ENCODE measurements at regions not wholly inside any gene's neighbourhood (a gene's known extent, or its start where the extent isn't known, plus 50 kb on each side); places are given as distances from the start of the nearest gene placed in this dataset.

DNA sequence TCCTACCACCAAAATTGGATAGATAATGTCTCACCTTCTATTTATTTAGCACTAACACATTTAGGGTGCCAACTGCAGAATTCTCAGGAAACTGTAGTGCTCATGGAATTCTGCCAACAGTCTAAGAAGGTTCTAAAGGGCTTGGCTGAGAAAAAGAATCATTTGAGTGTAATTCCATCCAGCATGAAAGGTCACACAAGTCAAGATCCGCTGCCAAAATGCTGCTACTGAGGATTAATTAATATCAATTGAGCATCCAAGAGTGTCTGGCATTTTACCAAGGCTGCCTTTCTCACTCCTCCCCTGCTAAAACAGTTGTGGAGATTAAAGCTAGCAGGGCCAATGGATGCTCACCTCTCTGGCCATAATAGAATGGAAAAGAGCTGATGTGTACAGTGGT, 112.7 kb downstream of the FHL5 start (continued):
- TF ChIP-seq, protein P1, sequence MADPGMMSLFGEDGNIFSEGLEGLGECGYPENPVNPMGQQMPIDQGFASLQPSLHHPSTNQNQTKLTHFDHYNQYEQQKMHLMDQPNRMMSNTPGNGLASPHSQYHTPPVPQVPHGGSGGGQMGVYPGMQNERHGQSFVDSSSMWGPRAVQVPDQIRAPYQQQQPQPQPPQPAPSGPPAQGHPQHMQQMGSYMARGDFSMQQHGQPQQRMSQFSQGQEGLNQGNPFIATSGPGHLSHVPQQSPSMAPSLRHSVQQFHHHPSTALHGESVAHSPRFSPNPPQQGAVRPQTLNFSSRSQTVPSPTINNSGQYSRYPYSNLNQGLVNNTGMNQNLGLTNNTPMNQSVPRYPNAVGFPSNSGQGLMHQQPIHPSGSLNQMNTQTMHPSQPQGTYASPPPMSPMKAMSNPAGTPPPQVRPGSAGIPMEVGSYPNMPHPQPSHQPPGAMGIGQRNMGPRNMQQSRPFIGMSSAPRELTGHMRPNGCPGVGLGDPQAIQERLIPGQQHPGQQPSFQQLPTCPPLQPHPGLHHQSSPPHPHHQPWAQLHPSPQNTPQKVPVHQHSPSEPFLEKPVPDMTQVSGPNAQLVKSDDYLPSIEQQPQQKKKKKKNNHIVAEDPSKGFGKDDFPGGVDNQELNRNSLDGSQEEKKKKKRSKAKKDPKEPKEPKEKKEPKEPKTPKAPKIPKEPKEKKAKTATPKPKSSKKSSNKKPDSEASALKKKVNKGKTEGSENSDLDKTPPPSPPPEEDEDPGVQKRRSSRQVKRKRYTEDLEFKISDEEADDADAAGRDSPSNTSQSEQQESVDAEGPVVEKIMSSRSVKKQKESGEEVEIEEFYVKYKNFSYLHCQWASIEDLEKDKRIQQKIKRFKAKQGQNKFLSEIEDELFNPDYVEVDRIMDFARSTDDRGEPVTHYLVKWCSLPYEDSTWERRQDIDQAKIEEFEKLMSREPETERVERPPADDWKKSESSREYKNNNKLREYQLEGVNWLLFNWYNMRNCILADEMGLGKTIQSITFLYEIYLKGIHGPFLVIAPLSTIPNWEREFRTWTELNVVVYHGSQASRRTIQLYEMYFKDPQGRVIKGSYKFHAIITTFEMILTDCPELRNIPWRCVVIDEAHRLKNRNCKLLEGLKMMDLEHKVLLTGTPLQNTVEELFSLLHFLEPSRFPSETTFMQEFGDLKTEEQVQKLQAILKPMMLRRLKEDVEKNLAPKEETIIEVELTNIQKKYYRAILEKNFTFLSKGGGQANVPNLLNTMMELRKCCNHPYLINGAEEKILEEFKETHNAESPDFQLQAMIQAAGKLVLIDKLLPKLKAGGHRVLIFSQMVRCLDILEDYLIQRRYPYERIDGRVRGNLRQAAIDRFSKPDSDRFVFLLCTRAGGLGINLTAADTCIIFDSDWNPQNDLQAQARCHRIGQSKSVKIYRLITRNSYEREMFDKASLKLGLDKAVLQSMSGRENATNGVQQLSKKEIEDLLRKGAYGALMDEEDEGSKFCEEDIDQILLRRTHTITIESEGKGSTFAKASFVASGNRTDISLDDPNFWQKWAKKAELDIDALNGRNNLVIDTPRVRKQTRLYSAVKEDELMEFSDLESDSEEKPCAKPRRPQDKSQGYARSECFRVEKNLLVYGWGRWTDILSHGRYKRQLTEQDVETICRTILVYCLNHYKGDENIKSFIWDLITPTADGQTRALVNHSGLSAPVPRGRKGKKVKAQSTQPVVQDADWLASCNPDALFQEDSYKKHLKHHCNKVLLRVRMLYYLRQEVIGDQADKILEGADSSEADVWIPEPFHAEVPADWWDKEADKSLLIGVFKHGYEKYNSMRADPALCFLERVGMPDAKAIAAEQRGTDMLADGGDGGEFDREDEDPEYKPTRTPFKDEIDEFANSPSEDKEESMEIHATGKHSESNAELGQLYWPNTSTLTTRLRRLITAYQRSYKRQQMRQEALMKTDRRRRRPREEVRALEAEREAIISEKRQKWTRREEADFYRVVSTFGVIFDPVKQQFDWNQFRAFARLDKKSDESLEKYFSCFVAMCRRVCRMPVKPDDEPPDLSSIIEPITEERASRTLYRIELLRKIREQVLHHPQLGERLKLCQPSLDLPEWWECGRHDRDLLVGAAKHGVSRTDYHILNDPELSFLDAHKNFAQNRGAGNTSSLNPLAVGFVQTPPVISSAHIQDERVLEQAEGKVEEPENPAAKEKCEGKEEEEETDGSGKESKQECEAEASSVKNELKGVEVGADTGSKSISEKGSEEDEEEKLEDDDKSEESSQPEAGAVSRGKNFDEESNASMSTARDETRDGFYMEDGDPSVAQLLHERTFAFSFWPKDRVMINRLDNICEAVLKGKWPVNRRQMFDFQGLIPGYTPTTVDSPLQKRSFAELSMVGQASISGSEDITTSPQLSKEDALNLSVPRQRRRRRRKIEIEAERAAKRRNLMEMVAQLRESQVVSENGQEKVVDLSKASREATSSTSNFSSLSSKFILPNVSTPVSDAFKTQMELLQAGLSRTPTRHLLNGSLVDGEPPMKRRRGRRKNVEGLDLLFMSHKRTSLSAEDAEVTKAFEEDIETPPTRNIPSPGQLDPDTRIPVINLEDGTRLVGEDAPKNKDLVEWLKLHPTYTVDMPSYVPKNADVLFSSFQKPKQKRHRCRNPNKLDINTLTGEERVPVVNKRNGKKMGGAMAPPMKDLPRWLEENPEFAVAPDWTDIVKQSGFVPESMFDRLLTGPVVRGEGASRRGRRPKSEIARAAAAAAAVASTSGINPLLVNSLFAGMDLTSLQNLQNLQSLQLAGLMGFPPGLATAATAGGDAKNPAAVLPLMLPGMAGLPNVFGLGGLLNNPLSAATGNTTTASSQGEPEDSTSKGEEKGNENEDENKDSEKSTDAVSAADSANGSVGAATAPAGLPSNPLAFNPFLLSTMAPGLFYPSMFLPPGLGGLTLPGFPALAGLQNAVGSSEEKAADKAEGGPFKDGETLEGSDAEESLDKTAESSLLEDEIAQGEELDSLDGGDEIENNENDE (IDR thresholded peaks at IDR 0.05; ENCODE audit: insufficient replicate concordance, low read length), result no peak
- TF ChIP-seq JUND (IDR thresholded peaks at IDR 0.05; ENCODE audit: low read length), result no peak
- TF ChIP-seq CEBPB (IDR thresholded peaks at IDR 0.05; ENCODE audit: low read depth, low read length), result no peak
- TF ChIP-seq, protein P2, sequence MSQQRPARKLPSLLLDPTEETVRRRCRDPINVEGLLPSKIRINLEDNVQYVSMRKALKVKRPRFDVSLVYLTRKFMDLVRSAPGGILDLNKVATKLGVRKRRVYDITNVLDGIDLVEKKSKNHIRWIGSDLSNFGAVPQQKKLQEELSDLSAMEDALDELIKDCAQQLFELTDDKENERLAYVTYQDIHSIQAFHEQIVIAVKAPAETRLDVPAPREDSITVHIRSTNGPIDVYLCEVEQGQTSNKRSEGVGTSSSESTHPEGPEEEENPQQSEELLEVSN (IDR thresholded peaks at IDR 0.05), result no peak
- no peak for TF ChIP-seq CHD1 (IDR thresholded peaks at IDR 0.05; ENCODE audit: low read depth, low read length)
- no peak for TF ChIP-seq RBBP5 (IDR thresholded peaks at IDR 0.05; ENCODE audit: borderline replicate concordance, low read depth, low read length)
- no peak for TF ChIP-seq ZNF274 (IDR thresholded peaks at IDR 0.05; ENCODE audit: borderline replicate concordance, extremely low read depth, low read length)
- TF ChIP-seq EZH2 (IDR thresholded peaks at IDR 0.05; ENCODE audit: low read depth, low read length, severe bottlenecking), result no peak
- no peak for TF ChIP-seq BACH1 (IDR thresholded peaks at IDR 0.05; ENCODE audit: low read length)
- TF ChIP-seq, protein P3, sequence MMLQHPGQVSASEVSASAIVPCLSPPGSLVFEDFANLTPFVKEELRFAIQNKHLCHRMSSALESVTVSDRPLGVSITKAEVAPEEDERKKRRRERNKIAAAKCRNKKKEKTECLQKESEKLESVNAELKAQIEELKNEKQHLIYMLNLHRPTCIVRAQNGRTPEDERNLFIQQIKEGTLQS (IDR thresholded peaks at IDR 0.05; ENCODE audit: insufficient read depth, low read depth, low read length), result no peak
- TF ChIP-seq MAFK (IDR thresholded peaks at IDR 0.05; ENCODE audit: low read depth, low read length), result no peak
